AG10803 (cell line): ENCODE measurements at regions not wholly inside any gene's neighbourhood (a gene's known extent, or its start where the extent isn't known, plus 50 kb on each side); places are given as distances from the start of the nearest gene placed in this dataset.

Experiments used
- DNase-seq: peaks from one replicate; pipeline ENCODE4 v3.0.0; 2010; ENCODE audit warnings: low read depth
- H3K4me3 ChIP-seq: 2 replicates; pipeline ENCODE4 v1.5.1; 2011; ENCODE audit warnings: mild to moderate bottlenecking, low read length, control low read depth
- CTCF ChIP-seq: conservative IDR thresholded peaks from 2 replicates; pipeline ENCODE4 v1.5.1; 2011; ENCODE audit warnings: mild to moderate bottlenecking, low read length, control low read depth, inconsistent platforms

DNA sequence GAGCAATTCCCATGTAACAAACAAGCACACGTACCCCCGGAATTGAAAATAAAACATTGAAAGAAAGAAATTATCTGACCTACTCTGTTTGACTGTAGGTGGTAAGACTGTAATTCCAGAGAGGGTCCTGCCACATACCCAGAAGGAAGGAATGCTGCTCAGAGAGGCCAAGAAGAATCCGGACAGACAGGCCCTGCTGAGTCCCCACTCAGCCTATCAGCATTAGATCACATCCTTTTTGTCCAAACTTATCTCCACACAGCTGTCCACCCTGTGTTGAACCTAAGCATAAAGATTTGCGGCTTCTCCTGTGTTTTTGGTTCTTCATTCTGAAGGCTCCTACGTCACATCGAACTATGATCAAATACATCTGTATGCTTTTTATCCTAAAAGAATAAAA, 591.9 kb downstream of the QKI start:
- no peak for DNase-seq
- no peak overlapping the region for H3K4me3 ChIP-seq
- TF ChIP-seq CTCF = no peak

GRCh38 chr6:164005004-164005711, 590.6 kb downstream of the QKI start:
- no peak overlapping the region for H3K4me3 ChIP-seq
- DNase-seq = no peak

GRCh38 chr6:164000276-164000675, 585.8 kb downstream of the QKI start:
- no peak overlapping the region for H3K4me3 ChIP-seq
- DNase-seq = no peak
- no peak for TF ChIP-seq CTCF

More at GRCh38 chr6:164005004-164005711, 590.6 kb downstream of the QKI start:
- no peak for TF ChIP-seq CTCF

DNA sequence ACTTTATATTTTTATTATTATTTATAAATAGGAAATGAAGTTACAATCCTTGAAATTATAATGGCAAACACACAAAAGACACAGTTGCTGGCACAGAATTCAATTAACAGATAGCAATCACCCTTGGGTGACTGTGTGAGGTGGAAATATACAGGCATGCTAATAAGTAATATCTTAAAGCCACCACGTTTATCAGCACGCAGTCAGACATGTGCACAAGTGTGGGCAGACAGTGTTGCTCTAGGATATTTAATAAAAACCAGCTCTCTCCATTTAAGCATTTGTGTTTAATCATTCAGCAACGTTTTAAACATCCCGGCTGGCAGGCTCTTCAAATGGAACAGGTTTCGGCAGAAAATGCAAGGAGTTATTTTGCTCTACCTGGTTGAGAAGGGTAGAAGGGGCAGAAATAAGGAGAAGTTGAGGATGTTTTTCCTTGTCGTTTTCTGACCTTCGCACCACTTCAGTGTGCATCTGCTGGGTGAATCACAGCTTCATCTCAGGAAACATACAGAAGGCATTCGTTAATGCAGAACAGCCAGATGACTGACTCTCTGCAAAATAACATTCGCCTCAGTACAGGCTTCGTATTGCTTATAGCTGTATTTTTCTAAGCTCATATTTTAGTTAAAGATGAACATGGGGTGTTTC, 585.1 kb downstream of the QKI start:
- DNase-seq = no peak
- H3K4me3 ChIP-seq = no peak overlapping the region
- TF ChIP-seq CTCF = no peak

DNA sequence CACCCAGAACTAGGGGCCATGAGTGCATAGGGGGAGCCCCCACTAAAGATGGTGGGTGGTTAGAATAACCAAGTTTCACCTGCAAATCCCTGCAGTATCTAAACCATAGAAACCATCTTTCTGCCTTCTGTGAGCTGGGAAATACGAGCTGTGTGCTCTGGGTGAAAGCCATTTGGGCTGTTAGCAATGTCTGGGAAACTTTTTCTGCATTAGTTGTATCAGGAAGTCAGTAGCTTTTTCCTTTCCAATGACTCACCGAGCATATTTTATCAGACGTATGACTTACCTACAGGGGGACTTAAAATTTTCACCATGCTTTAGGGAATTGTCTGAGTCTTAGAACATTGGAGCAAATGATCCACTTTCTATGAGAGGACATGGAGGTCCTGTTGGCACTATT, 584.0 kb downstream of the QKI start:
- DNase-seq = no peak
- no peak overlapping the region for H3K4me3 ChIP-seq
- no peak for TF ChIP-seq CTCF

GRCh38 chr6:163996491-163996890, 582.0 kb downstream of the QKI start:
- H3K4me3 ChIP-seq = no peak overlapping the region
- no peak for TF ChIP-seq CTCF
- DNase-seq = no peak

GRCh38 chr6:163994566-163994965, 580.0 kb downstream of the QKI start:
- no peak for DNase-seq
- TF ChIP-seq CTCF = no peak
- no peak overlapping the region for H3K4me3 ChIP-seq
